Testis (tissue), 2 donors: ENCODE measurements at regions not wholly inside any gene's neighbourhood (a gene's known extent, or its start where the extent isn't known, plus 50 kb on each side); places are given as distances from the start of the nearest gene placed in this dataset.
"Not testable (repeated sequence)": the region's sequence is repeated elsewhere in the genome, so short reads cannot be mapped to it uniquely, and the experiment has no call there.

ENCODE experiments used
- POLR2A ChIP-seq: fragments of 450-650 bp; IDR thresholded peaks from one replicate; pipeline ENCODE4 v1.6.1; 2017; ENCODE audit warnings: antibody characterized with exemption, mild to moderate bottlenecking, moderate library complexity
- TF ChIP-seq, protein P1 (sequence below), 3 experiments: fragments of 450-650 bp in 2 of 3; fragments of 200-600 bp in 1 of 3; sonication (generic) in 1 of 3; IDR thresholded peaks; one replicate each; pipeline ENCODE4 v1.5.1; 2016 to 2019; ENCODE audit warnings: antibody characterized with exemption in 3 of 3, mild to moderate bottlenecking in 2 of 3, moderate library complexity in 1 of 3

DNA sequence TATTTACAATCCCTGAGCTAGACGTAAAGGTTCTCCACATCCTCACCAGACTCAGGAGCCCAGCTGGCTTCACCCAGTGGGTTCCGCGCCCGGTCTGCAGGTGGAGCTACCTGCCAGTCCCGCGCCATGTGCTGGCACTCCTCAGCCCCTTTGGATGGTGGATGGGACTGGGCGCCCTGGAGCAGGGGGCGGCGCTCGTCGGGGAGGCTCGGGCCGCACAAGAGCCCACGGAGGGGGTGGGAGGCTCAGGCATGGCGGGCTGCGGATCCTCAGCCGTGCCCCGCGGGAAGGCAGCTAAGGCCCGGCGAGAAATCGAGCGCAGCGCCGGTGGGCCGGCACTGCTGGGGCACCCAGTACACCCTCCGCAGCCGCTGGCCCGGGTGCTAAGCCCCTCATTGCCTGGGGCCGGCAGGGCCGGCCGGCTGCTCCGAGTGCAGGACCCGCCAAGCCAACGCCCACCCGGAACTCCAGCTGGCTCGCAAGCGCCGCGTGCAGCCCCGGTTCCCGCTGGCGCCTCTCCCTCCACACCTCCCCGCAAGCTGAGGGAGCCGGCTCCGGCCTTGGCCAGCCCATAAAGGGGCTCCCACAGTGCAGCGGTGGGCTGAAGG is 448.3 kb downstream of the COL11A1 start:
- TF ChIP-seq, protein P1, sequence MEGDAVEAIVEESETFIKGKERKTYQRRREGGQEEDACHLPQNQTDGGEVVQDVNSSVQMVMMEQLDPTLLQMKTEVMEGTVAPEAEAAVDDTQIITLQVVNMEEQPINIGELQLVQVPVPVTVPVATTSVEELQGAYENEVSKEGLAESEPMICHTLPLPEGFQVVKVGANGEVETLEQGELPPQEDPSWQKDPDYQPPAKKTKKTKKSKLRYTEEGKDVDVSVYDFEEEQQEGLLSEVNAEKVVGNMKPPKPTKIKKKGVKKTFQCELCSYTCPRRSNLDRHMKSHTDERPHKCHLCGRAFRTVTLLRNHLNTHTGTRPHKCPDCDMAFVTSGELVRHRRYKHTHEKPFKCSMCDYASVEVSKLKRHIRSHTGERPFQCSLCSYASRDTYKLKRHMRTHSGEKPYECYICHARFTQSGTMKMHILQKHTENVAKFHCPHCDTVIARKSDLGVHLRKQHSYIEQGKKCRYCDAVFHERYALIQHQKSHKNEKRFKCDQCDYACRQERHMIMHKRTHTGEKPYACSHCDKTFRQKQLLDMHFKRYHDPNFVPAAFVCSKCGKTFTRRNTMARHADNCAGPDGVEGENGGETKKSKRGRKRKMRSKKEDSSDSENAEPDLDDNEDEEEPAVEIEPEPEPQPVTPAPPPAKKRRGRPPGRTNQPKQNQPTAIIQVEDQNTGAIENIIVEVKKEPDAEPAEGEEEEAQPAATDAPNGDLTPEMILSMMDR (IDR thresholded peaks at IDR 0.05): not testable (repeated sequence)
- not testable (repeated sequence) for TF ChIP-seq POLR2A
